Left ventricle myocardium superior (tissue), 1 donor: ENCODE measurements at regions not wholly inside any gene's neighbourhood (a gene's known extent, or its start where the extent isn't known, plus 50 kb on each side); places are given as distances from the start of the nearest gene placed in this dataset.
"Not testable (repeated sequence)": the region's sequence is repeated elsewhere in the genome, so short reads cannot be mapped to it uniquely, and the experiment has no call there.

Source experiments
- ATAC-seq: fragments of 200-7000 bp; cut with Tn5 transposase; one replicate; pipeline ENCODE4 v1.9.1; 2020; ENCODE audit warnings: mild to moderate bottlenecking, moderate library complexity
- DNase-seq: peaks from one replicate; pipeline ENCODE4 v3.0.0-alpha.2; 2020
- intact Hi-C: fragments of 100-400 bp; cut with micrococcal nuclease; formaldehyde crosslinking; loops from one replicate; pipeline ENCODE4 v1.11.0; 2022
- donor health status: DM: no; HTN: yes; CAD: no; lungs with severe emphysema.

DNA sequence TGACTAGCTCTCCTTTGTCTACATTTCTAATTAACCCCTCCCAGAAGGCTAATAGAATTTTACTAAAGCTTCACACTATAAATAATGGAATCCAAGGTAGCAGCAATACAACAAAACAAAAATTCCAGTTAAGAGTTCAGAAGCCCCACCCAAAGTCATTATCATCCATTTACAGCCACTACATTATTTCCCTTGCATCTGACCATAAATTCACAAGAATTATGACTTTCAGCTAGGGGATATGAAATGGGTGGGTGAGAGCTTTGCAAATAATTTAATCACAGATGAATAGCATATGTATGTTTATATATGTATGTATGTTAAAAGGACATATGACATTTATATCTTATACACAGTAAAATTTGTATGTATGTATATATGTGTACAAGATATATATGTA lies 65.3 kb upstream of the PTGDR start:
- intact Hi-C loops = no loop called here
- no peak for ATAC-seq
- DNase-seq = no peak

DNA sequence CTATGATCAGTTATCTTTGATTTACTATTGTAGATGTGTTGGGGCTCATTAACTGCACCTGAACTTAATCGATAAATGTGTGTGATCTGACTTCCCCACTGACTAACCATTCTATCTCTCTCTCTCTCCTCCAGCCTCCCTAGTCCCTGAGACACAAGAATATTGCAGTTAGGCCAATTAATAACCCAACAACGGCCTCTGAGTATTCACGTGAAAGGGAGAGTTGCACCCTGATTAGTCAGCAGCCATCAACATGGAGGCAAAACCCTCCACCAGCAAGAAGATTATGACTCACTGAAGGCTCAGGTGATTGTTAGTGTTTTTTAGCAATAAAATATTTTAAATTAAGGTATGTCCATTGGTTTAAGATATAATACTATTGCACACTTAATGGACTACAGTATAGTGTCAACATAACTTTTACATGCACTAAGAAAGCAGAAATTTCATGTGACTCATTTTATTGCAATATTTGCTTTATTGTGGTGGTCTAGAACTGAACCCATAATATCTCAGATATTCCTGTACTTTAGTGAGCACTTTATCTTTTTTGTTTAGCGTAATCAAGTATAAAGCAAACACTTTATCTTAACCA lies 77.1 kb upstream of the PTGDR start:
- ATAC-seq = no peak
- DNase-seq = no peak
- intact Hi-C loops = no loop called here

DNA sequence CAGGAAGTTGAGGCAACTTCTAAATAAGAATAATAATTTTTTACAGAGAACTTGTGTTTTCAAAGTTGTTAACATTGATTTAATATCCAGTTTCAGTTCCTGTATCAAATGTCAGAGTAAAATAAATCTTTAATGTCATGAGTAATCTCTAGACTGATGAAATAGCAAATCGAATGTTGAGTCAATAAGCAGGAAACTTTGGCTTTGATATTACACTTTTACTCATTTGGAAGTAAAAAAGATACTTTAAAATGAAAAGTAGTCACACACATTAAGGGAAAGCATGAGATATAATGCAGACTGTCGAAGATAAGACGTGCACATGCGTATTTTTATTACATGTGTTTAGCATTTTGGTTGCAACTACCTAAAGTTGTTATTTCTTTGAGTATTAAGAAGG lies 78.2 kb upstream of the PTGDR start:
- no peak for ATAC-seq
- intact Hi-C loops = no loop called here
- no peak for DNase-seq

DNA sequence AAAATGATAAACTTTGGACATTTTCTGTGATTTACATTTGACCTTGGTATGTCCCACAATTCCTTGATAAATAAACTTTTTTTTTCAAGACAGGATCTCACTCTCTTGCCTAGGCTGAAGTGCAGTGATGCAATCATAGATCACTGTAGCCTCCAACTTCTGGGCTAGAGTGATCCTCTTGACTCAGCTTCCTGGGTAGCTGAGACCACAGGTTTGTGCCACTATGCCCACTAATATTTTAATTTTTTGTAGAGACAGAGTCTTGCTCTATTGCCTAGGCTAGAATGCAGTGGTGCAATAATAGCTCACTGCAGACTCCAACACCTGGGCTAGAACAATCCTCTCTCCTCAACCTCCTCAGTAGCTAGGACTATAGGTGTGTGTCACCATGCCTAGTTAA lies 79.1 kb upstream of the PTGDR start:
- DNase-seq = no peak
- intact Hi-C loops = no loop called here
- ATAC-seq = no peak

DNA sequence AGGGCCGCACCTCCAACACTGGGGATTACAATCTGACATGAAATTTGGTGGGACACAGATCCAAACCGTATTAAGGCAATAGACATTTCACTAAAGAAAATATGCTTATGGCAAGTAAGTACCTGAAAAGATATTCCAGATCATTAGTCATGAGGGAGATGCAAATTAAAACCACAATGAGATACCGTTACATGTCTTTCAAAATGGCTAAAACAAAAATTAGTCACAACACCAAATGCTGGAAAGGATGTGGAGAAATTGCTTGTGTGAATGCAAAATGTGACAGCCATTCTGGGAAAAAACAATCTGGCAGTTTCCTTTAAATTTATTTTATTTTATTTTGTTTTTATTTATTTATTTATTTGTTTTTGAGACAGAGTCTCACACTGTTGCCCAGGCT lies 82.3 kb upstream of the PTGDR start:
- intact Hi-C loops = no loop called here
- ATAC-seq = no peak
- DNase-seq = no peak

DNA sequence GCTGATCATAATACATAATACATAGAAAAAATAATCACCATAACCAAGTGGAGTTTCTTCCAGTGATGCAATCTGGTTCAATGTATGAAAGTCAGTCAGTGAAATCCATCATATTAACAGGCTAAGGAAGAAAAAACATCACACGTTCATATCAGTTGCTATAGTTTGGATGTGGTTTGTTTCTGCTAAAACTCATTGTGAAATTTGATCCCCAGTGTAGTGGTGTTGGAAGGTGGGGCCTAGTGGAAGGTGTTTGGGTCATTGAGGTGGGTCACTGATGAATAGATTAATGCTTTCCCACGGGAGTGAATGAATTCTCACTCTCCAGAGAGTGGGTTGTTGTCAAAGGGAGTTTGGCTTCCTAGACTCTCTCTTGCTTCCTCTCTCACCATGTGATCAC lies 84.6 kb upstream of the PTGDR start:
- ATAC-seq (no peak), DNase-seq (no peak)
- intact Hi-C loops = no loop called here

DNA sequence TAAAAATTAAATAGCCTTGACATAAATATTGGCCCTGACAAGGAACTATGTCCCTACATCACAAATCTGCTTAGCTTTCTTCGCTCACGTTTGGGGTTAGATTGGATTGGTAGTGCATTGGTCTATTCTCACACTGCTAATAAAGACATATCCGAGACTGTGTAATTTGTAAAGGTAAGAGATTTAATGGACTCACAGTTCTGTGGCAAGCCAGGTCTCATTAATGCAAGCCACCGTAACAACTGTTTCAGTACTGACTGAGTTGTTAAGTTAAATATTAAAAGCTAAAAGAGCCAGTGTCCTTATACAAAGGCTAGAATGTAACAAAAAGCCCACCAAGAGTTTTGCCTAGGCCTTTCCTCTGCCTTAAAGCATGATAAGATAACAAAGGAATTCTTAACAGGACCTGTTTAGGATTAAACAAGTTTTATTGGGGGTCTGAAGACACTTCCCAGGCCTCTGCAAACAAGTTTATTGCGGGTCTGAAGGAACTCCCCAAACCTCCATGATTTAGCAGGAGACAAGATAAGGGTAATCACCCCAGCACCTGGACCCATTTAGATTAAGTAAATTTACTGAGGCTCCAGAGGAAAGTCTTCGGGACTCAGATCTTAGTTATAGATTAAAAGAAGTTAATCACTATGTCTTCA lies 88.2 kb upstream of the PTGDR start:
- no peak for ATAC-seq
- DNase-seq = no peak
- intact Hi-C loops = no loop called here

DNA sequence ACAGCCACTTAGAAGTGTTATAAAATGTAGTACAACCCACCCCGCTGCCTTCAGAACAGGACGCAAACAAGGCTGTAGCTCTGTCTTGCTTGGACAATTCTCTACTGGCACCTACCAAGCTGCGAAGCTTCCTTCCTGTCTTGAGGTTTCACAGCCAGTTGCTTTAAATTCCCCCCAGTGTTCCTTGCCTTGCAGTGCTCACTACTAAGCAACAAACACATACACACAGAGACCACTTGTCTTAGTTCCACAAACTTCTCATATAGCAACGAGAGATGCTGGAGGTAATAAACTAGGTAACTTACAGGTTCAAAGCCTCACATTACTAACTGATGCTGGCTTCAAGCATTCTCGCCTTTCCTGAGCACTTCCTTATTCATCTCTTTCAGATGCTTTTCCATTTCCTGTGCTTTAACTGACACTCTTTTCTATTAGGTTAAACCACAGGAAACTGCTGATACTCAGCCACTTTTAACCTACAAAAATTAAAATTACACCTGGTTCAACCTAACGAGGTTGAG lies 91.5 kb upstream of the PTGDR start:
- no peak for DNase-seq
- ATAC-seq = no peak
- intact Hi-C loops = no loop called here

DNA sequence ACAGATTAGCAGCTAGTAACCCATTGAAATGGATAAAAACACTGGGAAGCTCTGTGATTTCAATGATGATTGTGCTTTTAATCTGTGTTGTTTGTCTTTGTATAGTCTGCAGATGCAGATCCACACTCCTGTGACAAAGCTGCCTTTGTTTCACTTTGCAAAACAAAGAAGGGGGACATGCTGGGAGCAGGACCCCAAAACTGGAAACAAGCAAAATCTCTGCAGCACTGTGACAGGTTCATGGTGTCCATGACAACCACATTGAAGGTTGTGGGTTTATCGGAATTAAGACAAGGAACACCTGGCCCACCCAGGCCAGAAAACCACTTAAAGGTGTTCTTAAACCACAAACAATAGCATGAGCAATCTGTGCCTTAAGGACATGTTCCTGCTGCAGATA lies 95.6 kb upstream of the PTGDR start:
- ATAC-seq, intact Hi-C loops, DNase-seq: not testable (repeated sequence)

DNA sequence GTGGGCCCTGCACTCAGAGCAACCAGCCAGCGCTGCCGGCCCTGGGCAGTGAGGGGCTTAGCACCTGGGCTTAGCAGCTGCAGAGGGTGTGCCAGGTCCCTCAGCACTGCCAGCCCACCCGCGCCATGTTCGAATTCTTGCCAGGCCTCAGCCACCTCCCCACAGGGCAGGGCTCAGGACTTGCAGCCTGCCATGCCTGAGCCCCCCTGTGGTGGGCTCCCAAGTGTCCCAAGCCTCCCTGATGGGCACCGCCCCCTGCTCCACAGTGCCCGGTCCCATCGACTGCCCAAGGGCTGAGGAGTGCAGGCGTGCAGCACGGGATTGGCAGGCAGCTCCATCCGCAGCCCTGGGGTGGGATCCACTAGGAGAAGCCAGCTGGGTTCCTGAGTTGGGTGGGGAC lies 98.0 kb upstream of the NID2 start:
- ATAC-seq (no peak), DNase-seq (no peak)
- intact Hi-C loops = no loop called here

DNA sequence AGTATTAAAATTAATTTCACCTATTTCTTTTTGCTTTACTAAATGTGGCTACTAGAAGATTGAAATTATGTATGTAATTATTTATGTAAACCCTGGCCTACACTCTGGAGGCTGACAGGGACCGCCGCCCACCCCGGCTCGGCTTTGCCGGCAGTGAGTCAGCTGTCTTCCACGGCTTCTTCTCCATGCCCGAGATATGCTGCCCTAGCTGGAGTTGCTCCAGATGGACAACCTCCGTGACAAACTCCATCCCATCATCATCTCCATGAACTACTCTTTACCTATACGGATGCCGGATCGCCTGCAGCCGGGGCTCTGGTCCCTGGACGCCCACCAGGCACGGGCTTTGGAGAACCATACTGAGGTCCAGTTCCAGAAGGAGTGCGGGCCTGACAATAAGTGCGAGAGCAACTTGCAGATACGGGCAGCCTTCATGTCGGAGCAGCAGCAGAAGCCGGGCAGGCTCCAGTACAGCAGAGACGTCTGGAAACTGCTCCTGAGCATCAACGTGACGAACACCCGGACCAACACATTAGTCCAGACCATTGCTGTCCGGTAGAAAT lies 86.9 kb upstream of the NID2 start:
- DNase-seq (no peak), ATAC-seq (no peak)
- intact Hi-C loops = no loop called here

DNA sequence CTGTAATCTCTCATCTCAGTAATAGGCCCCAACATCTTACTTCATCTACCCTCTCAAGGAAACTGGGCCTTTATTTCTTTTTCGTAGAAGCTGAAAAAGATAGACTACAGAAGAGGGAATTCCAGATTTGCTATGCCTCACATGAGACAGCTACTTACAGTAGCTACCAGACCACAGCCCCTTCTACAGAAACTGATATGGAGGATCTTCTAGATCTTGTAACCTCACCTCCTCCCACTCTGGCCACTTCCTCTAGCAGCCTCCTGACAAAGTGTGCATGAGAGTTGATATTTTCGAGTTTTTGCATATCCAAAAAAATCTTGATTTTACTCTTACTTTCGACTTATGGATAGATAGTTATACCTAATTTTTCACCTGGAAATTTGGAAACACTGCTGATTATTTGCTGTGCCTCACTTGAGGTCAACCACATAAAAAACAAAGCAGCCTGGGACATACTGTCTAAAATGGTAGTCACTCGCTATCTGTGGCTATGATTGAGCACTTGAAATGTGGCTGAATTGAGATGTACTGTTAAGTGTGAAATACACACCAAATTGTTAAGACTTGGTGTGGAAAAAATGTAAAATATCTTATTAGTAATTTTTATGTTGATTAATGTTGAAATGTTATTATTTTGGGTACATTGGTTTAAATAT lies 86.3 kb upstream of the NID2 start:
- no peak for ATAC-seq

DNA sequence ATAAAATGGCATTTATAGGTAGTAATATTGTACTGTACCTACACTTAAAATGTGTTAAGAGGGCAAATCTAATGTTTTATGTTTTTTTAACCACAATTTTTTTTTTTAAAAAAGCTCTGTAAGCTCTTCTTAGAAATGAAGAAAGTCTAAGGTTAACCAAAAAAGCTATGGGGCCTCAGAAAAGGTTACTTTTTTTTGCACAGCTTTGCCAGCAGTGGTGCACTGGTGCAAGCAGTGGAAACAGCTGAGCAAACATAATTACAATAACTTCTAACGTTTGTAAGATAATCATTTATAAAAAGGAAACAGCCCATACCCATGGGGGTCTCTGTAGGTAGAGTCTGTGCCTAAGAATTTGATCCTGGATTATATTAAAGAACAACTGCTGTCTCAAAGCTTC lies 85.1 kb upstream of the NID2 start:
- ATAC-seq (no peak), DNase-seq (no peak)
- intact Hi-C loops = no loop called here

More for the DNA sequence above, 86.3 kb upstream of the NID2 start:
- DNase-seq = no peak
- intact Hi-C loops = no loop called here

DNA sequence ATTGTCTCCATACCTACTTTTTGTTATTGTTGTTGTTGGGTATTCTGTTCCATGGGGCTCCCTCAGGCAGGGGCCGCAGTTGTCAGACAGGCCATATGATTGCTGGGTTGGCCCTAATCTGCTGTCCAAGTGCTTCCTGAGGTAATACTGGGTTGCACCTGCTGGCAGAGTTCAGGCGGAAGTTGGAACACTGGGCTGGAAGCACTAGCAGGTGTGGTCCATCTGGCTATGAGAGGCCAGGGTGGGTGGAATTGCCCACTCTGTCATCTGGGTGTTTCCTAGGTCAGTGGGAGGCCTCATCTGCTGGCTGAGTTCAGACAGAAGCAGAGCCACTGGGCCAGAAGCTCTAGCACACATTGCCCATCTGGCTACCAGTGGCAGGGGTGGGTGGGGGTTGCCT lies 81.3 kb upstream of the NID2 start:
- DNase-seq (no peak), ATAC-seq (no peak)
- intact Hi-C loops = no loop called here

DNA sequence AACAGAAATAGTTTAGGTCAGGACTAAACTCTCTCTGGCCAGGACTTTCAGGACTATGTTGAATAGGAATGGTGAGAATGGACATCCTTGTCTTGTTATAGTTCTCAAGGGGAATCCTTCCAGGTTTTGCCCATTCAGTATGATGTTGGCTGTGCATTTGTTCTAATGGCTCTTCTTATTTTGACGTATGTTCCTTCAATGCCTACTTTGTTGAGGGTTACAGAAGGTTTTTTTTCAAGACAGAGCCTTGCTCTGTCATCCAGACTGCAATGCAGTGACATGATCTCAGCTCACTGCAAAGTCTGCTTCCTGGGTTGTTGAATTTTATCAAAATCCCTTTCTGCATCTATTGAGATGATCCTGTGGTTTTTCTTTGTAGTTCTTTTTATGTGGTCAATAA lies 79.5 kb upstream of the NID2 start:
- ATAC-seq (no peak), DNase-seq (no peak)
- intact Hi-C loops = no loop called here

DNA sequence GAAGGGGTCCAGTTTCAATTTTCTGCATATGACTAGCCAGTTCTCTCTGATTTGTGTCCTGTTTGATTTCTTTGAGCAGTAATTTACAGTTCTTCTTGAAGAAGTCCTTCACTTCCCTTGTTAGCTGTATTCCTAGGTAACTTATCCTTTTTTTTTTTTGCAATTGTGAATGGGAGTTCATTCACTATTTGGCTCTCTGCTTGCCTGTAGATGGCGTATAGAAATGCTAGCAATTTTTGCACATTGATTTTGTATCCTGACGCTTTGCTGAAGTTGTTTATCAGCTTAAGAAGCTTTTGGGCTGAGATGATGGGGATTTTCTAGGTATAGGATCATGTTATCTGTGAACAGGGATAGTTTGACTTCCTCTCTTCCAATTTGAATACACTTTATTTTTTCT lies 77.6 kb upstream of the NID2 start:
- intact Hi-C loops = no loop called here
- ATAC-seq (no peak), DNase-seq (no peak)

DNA sequence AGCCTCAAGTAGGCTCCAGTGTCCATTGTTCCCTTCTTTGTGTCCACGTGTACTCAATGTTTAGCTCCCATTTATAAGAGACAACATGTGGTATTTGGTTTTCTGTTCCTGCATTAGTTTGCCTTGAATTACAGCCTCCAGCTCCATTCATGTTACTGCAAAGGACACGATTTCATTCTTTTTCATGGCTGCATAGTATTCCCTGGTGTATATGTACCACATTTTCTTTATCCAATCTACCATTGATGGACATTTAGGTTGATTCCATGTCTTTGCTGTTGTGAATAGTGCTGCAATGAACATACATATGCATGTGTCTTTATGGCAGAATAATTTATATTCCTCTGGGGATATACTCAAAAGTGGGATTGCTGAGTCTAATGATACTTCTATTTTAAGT lies 75.2 kb upstream of the NID2 start:
- ATAC-seq, intact Hi-C loops, DNase-seq: not testable (repeated sequence)

DNA sequence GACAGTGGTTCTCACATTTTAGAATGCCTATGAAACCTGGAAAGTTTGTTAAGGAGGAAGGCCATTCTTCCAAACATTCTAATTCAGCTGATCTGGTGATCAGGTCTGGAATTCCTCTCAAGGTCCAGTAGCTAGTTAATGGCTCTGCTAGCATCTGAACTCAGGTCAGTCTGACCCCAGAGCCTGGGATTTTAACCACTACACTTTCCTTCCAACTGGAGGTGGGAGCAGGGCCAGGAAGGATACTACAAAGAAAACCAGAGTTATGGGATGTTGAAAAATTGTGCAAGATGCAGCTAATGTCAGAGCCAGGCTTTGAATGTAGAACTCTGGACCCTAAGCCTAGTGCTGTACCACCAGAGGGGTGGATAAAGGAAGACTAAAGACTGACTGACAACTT lies 73.6 kb upstream of the NID2 start:
- ATAC-seq (no peak), DNase-seq (no peak)
- intact Hi-C loops = no loop called here

DNA sequence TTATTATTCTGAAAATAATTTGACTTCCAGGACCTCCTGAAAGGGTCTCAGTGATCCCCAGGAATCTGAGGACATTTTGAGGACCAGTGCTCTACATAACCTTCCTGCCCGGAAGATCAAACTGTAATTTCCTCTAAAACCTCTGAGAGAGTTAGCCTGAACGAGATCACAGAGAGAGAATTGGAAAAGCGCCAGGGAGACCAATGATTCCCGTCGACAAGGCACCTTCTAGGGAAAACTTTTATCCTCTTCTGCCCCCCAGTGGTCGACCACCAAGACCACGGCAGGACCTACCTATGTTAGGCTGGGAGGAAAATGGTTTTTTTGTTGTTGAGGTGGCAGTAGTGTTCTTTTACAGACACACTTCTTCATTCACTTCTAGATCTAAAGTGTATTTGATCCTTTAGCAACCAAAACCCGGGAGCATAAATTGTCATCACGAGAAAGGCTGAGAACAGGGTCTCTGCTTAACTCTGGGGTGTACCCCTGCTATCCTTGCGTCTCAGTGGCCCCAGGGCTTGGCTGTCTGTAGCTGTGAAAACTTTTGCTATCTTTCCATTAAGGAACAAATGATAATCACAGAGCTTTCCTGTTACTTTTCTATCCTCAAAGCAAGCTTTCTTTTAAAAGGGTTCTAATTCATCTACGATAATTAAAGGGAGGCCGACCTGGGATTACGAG lies 62.9 kb upstream of the NID2 start:
- DNase-seq (peak; percentile 62), ATAC-seq (peak; percentile 95)
- intact Hi-C loops = loop anchor here (5.0 kb wide), 1 partner anchor 134 kb away; no protein-coding TSS in a partner anchor

DNA sequence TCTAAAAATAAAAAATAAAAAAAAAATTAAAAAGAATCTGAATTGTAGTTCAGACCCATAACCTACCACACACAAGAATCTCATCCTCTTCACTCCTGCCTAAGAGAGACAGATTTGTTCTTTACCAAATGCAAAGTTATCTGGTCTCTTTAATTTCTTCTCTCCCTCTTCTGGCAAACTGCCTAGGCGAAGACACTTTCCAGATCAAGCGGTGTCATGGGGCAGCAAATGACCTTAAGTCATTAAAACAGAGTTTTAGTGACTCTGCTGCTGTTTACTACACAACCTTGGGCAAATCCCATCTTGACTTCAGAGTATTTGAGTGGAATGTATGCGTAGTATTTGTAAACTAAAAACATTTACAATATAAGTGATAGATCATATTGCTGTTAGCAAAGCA lies 60.9 kb upstream of the NID2 start:
- intact Hi-C loops = loop anchor here (5.0 kb wide), 1 partner anchor 132 kb away; no protein-coding TSS in a partner anchor
- no peak for DNase-seq
- no peak for ATAC-seq
